Subcutaneous abdominal adipose tissue (tissue), 5 donors: ENCODE measurements at regions not wholly inside any gene's neighbourhood (a gene's known extent, or its start where the extent isn't known, plus 50 kb on each side); places are given as distances from the start of the nearest gene placed in this dataset.

Experiments
- H3K27ac ChIP-seq: one replicate; pipeline ENCODE4 v1.7.0; 2013; ENCODE audit warnings: low read depth, mild to moderate bottlenecking, inconsistent platforms, low read length, moderate library complexity
- H3K27me3 ChIP-seq, 5 donors: one replicate each; pipeline ENCODE4 v1.7.0; 2013; ENCODE audit warnings: low read length in 5 of 5, inconsistent platforms in 1 of 5; ENCODE audit not compliant: control insufficient read depth in 5 of 5, insufficient read depth in 4 of 5
- H3K36me3 ChIP-seq, 5 donors: one replicate each; pipeline ENCODE4 v1.7.0; 2013; ENCODE audit warnings: low read length in 5 of 5; ENCODE audit not compliant: control insufficient read depth in 5 of 5, insufficient read depth in 5 of 5
- H3K4me1 ChIP-seq, 5 donors: one replicate each; pipeline ENCODE4 v1.7.0; 2013; ENCODE audit warnings: low read length in 5 of 5, mild to moderate bottlenecking in 3 of 5, moderate library complexity in 1 of 5; ENCODE audit not compliant: control insufficient read depth in 5 of 5, insufficient read depth in 5 of 5
- H3K4me3 ChIP-seq, 5 donors: one replicate each; pipeline ENCODE4 v1.7.0; 2013; ENCODE audit warnings: low read length in 5 of 5, low read depth in 1 of 5
- H3K9ac ChIP-seq, 5 donors: one replicate each; pipeline ENCODE4 v1.7.0; 2013; ENCODE audit warnings: low read length in 5 of 5, mild to moderate bottlenecking in 4 of 5, moderate library complexity in 3 of 5
- H3K9me3 ChIP-seq, 5 donors: one replicate each; pipeline ENCODE4 v1.7.0; 2013; ENCODE audit warnings: low read length in 5 of 5; ENCODE audit not compliant: control insufficient read depth in 5 of 5
- donor health status: healthy.
- donor health status: healthy.
- donor health status: healthy.
- donor health status: healthy.
- donor health status: healthy.

- no peaks in the 10 kb centered on the region for H3K36me3 ChIP-seq
- no peaks in the 10 kb centered on the region for H3K9me3 ChIP-seq
- no peak overlapping the region for H3K9ac ChIP-seq
- no peak overlapping the region for H3K27ac ChIP-seq
- H3K4me1 ChIP-seq: no peaks in the 10 kb centered on the region
- peaks cover 0 to 9% (median 3%) of the 10 kb centered on the region in 5 donors for H3K27me3 ChIP-seq
- no peak overlapping the region for H3K4me3 ChIP-seq
Observed at GRCh38 chrX:16458208-16458607, 191.8 kb upstream of the S100G start.

DNA sequence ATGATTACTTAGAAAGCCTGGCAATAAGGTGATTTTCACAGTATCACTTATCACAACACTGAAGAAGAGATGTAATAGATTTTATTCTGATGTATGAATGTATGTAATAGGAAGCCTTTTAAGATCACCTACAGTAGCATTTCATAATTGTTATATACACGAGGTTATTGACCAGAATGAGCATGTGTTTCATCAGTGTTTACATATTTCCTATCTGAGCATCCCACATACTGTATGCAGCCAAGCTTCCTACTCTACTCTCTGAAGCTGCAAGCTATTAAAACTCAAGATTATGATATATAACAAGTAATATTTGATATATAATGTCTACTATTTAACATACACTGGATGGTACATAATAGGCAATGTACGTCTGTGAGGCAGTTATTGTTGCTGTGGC lies 190.9 kb upstream of the S100G start:
- Histone ChIP-seq H3K27ac (no peak overlapping the region), H3K27me3 (peaks cover 0 to 9% (median 4%) of the 10 kb centered on the region in 5 donors), H3K9ac (no peak overlapping the region), H3K4me3 (no peak overlapping the region), H3K36me3 (no peaks in the 10 kb centered on the region), H3K9me3 (no peaks in the 10 kb centered on the region), H3K4me1 (no peaks in the 10 kb centered on the region)

- H3K4me1 ChIP-seq: no peaks in the 10 kb centered on the region
Observed at GRCh38 chrX:16461968-16462367, 188.0 kb upstream of the S100G start.

DNA sequence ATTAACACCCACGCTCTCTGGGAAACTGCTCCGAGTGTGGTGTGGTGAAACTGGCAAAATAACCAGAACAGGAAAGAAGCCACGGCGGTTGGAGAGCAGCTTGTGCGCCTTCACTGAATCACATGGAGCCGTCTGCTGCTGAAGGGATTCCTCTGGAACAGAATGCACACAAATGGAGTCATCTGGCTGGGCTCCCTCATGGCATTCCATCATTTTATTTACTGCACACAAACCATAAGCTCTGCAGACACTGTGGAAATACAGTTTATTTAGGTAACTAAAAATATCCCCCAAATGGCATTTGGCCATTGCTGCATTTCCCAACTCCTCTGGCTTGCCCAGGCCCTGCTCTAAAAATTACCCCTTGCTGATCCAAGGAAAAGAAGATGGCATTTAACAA lies 187.0 kb upstream of the S100G start:
- Histone ChIP-seq H3K9me3 (no peaks in the 10 kb centered on the region), H3K9ac (no peak overlapping the region), H3K4me1 (no peaks in the 10 kb centered on the region), H3K4me3 (no peak overlapping the region), H3K36me3 (no peaks in the 10 kb centered on the region), H3K27ac (no peak overlapping the region), H3K27me3 (peaks cover 0 to 14% (median 8%) of the 10 kb centered on the region in 5 donors)

More at GRCh38 chrX:16461968-16462367, 188.0 kb upstream of the S100G start:
- no peaks in the 10 kb centered on the region for H3K9me3 ChIP-seq
- H3K9ac ChIP-seq: no peak overlapping the region
- peaks cover 0 to 14% (median 4%) of the 10 kb centered on the region in 5 donors for H3K27me3 ChIP-seq
- H3K27ac ChIP-seq: no peak overlapping the region
- H3K36me3 ChIP-seq: no peaks in the 10 kb centered on the region
- H3K4me3 ChIP-seq: no peak overlapping the region

- H3K9ac ChIP-seq: no peak overlapping the region
- H3K4me3 ChIP-seq: no peak overlapping the region
- H3K27me3 ChIP-seq: peaks cover 0 to 14% (median 8%) of the 10 kb centered on the region in 5 donors
- H3K27ac ChIP-seq: no peak overlapping the region
- no peaks in the 10 kb centered on the region for H3K4me1 ChIP-seq
- no peaks in the 10 kb centered on the region for H3K9me3 ChIP-seq
- H3K36me3 ChIP-seq: no peaks in the 10 kb centered on the region
Observed at GRCh38 chrX:16464369-16464768, 185.6 kb upstream of the S100G start.

GRCh38 chrX:16465081-16465876 lies 184.7 kb upstream of the S100G start:
- Histone ChIP-seq H3K27me3 (peaks cover 0 to 14% (median 8%) of the 10 kb centered on the region in 5 donors), H3K9ac (no peak overlapping the region), H3K4me3 (no peak overlapping the region), H3K36me3 (no peaks in the 10 kb centered on the region), H3K27ac (no peak overlapping the region), H3K9me3 (no peaks in the 10 kb centered on the region), H3K4me1 (no peaks in the 10 kb centered on the region)

DNA sequence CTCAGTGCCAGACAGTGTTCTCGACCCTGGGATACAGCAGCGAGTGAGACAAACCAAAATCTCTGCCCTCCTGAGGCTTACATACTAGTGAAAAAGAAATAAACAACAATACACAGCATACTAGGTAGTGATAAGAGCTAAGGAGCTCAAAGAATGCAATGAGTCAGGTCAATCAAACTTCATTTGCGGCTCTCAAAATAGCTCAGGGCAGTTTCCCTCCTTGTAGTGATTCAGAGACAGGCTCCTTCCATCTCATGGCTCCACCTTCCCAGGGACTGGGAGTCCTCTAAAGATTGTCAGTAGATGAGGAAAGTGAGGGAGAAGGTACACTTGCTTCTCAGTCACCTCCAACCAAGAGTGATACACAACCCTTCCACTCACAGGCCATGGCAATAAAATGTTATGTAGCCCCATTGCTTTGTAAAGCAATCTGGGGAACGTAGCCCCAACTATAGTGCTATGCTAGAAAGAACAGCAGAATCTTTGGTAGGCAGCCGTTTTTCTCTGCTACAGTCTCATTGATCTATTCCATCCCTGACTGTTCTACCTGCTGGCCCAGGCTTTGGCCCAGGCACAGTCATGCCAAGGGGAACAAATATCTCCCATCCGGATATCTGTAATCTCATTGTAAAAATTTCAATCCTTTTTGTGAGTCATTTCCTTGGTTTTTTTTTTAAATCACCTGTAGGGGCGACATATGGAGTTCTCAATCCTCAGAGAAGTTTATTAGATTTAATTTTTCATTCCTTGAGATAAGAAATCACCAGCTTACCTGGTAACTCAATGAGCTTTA lies 183.1 kb upstream of the S100G start:
- H3K4me3 ChIP-seq: no peak overlapping the region
- no peak overlapping the region for H3K27ac ChIP-seq
- H3K9me3 ChIP-seq: no peaks in the 10 kb centered on the region
- no peaks in the 10 kb centered on the region for H3K36me3 ChIP-seq
- no peak overlapping the region for H3K9ac ChIP-seq
- peaks cover 0 to 14% (median 11%) of the 10 kb centered on the region in 5 donors for H3K27me3 ChIP-seq
- no peaks in the 10 kb centered on the region for H3K4me1 ChIP-seq

GRCh38 chrX:16469870-16470269 lies 180.1 kb upstream of the S100G start:
- peaks cover 0 to 12% (median 8%) of the 10 kb centered on the region in 5 donors for H3K27me3 ChIP-seq
- H3K4me3 ChIP-seq: no peak overlapping the region
- no peak overlapping the region for H3K27ac ChIP-seq
- no peak overlapping the region for H3K9ac ChIP-seq
- H3K9me3 ChIP-seq: no peaks in the 10 kb centered on the region
- no peaks in the 10 kb centered on the region for H3K4me1 ChIP-seq
- no peaks in the 10 kb centered on the region for H3K36me3 ChIP-seq

- no peaks in the 10 kb centered on the region for H3K9me3 ChIP-seq
- H3K36me3 ChIP-seq: no peaks in the 10 kb centered on the region
- no peak overlapping the region for H3K9ac ChIP-seq
- H3K27me3 ChIP-seq: peaks cover 0 to 9% (median 0%) of the 10 kb centered on the region in 5 donors
- H3K27ac ChIP-seq: no peak overlapping the region
- no peaks in the 10 kb centered on the region for H3K4me1 ChIP-seq
- no peak overlapping the region for H3K4me3 ChIP-seq
Observed at GRCh38 chrX:16472345-16472744, 177.6 kb upstream of the S100G start.

- Histone ChIP-seq H3K4me3 (no peak overlapping the region), H3K36me3 (no peaks in the 10 kb centered on the region), H3K9me3 (no peaks in the 10 kb centered on the region), H3K27me3 (peaks cover 0 to 3% (median 0%) of the 10 kb centered on the region in 5 donors), H3K4me1 (no peaks in the 10 kb centered on the region), H3K9ac (no peak overlapping the region), H3K27ac (no peak overlapping the region)
Observed at GRCh38 chrX:16474511-16474910, 175.4 kb upstream of the S100G start.
